Cerebellar cortex (tissue), 1 donor: ENCODE measurements at regions not wholly inside any gene's neighbourhood (a gene's known extent, or its start where the extent isn't known, plus 50 kb on each side); places are given as distances from the start of the nearest gene placed in this dataset.

Source experiments
- DNase-seq: peaks from one replicate; pipeline ENCODE4 v3.0.0-alpha.2; 2015; ENCODE audit warnings: low spot score

DNA sequence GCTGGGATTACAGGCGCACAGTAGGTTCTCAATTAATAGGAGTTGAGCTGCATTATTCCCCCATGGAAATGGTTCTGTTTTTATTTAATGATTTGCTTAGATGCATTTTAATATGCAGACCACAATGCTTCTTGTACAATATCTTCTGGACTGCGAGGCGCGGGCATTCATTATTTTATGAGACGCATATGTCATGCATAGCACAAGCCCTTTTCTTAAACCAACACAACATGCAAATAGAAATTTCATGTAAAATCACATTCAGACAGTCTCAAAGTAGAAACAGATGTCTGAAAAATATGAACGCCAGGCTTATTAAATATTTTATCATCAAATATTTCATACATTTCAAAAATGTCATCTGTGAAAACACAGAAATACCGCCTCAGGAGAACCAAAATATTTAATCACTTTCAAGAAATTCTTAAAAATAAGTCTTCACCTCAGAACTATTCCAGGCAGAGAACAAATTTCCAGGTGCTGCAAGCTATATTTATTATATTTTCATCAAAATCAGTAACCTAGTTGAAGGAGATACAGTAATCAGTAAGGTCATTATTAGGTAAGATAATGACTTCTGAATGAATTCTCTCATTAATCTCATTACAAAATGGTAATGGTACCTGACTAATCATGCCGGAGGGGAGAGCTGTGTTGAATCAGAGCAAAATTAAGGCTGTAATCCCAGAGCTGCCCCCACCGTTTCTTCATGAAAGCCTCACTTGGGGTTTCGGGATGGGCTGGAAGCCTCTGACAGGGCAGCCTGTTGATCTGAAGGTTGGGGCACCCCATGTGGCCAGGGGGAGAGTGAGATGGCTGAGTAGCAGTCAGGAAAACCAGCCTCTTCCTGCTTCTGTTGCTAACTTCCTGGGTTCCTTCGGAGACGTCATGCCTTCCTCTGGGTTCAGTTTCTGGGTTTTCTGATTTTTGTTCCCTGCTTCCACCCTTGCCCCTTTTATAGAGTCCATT lies 133.9 kb upstream of the ZNF618 start:
- DNase-seq: no peak

DNA sequence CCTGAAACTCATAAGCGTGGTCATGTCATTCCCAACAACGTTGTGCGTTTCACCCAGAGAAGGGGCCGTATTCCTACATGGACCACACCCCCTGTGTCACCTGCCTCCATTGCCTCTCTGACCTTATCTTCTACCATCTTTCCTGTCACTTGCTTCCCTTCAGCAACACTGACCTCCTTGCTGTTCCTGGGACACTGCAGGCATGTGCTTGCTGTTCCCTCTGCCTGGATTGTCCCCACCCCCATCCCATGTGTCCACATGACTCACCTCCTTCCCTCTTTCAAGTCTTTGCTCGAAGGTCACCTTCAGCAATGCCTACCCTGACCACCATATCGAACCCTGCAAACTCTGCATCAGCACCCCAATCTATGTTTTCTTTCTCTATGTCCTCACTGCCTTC lies 133.2 kb upstream of the ZNF618 start:
- DNase-seq: no peak

DNA sequence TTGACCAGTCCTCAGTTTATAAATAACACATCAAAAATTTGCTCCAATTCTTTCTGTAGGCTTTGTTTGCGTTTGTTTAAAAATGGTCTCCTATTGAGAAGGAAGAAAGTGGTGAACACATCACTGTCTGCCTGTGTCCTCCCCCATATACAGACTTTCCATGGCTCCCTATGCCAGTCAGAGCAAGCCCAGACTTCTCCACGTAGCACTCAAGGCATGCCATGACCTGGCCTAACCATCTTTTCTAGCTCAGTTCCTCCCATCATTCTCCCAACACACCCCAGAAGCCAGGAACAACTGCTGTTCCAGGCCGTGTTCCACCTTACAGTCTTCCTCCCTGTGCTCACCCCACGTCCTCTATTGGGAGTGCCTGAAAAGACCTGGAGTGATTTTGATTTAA lies 129.6 kb upstream of the ZNF618 start:
- DNase-seq: no peak

DNA sequence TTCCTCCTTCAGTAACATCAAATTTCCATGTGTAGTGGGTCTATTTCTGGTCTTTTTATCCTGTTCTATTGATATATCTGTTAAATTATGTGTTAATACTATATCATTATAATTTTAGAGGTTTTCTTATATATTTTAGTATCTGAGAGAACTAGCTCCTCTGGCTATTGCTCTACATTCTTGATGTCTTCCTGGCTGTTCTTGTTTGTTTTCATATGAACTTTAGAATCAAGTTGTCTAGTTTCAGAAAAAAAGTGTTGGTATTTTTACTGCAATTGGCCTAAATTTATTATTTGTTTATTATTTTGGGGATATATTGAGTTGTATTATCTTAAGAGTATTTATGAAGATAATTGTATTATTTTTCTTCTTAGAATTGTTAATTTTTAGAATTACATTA lies 128.0 kb upstream of the ZNF618 start:
- DNase-seq: no peak

DNA sequence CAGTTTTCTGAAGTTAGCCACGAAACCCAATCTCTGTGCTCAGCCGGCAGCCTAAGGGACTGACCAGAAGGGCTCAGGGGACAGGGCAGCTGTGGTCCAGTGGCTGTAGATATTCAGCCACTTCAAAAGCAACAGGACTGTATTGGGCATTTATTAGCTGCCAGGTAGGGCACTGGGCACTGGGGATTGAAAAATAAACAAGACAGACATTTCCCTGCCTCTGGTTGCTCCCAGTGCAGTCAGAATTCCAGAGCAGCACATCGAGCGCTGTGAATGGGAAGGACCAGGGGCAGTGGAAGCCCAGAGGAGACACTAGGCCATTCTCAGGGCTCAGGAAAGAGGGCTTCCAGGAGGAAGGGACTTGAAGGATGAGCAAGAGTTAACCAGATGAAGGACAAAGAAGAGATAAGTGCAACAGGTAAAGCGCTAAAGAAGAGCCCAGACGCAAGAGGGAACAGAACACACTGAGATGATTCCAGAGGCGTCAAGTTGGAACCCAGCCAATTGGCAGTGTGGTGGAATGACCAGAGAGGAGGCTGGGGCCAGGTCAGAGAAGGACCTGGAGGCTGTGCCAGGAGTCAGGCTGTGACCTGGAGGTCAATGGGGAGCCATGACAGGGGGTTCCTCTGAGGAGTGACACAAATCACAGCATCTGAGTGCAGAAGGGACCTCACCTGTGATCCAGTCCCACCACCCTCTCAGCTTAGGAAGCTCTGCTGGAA lies 122.5 kb upstream of the ZNF618 start:
- no peak for DNase-seq

DNA sequence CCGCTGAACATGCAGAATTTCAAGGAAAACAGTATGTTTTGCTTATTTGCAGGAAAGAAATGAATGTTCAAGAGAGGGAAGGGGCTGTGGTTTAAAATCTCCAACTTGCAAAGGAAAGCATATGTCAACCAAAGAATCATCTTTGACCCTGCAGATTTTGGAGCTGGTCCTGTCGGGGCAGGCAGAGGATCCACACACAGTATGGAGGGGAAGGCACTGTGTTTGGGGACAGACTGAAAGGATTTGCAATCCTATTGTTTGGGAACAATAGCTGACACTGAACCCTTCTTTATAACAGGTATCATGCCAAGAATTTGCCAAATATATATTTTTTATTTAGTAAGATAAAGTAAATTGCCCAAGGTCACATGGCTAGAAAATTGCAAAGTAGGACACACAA lies 121.4 kb upstream of the ZNF618 start:
- DNase-seq: no peak

DNA sequence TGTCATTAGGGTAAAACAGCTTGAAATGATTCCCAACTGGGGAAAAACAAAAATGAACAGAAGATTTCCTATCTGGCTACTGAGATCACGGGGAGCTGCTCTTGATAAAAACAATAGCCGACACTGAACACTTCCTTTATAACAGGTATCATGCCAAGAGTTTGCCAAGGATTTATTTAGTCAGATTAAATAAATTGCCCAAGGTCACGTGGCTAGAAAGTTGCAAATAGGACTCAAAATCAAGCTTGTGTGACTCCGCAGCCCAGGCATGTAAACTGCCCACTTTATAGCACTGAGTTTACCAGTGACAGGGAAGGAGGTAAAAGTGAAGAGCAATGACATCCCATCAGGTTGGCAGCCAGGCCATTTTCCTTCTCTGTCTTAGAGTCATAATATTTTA lies 120.7 kb upstream of the ZNF618 start:
- DNase-seq: no peak

DNA sequence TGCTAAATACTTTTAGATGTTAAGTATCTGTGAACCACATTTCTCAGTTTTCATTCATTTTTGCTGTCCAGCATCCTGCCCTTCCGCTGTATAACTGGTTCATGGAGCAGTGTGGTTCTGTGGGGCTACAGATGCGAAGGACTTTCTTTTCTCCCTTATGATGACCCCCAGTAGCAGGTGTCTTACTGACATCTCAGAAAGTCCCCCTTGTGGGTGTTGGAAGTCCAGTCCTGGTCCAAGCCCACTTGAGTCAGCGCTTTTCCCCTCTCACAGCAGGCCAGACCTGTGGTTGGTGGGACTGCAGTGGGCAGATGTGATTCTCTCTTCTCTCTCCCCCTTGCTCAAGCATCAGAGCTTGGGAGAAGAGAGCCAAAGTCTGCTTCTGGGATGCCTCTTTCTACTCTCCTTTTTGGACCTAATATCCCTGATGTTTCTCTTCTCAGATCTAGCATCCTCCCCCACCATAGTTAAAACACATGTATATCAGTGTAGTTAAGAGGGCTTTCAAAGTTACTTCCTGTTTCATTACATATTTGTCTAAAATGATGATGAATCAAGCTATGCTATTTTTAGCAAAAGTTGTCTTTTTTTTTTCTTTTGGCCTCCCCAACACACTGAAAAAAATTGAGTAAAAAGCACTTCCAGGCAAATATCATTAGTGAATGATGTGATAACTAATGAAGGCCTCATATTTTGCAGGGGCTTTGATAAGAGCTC lies 119.5 kb upstream of the ZNF618 start:
- DNase-seq: no peak

DNA sequence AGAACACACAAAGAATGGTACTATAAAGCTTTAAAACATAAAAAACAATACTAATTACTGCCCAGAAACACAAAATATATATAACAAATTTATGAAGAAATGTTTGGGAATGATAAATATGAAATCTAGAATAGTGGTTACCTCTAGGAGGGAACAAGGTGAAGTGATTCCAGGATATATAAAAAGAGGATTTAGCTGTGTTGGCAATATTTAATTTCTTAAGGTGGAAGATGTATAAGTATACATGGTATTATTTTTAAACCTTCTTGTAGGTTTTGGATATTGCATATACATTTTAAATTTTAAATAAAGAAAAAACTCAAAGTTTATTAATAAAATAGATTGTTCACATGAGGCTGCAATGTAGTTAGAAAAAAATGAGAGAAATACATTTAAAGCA lies 112.7 kb upstream of the ZNF618 start:
- no peak for DNase-seq

DNA sequence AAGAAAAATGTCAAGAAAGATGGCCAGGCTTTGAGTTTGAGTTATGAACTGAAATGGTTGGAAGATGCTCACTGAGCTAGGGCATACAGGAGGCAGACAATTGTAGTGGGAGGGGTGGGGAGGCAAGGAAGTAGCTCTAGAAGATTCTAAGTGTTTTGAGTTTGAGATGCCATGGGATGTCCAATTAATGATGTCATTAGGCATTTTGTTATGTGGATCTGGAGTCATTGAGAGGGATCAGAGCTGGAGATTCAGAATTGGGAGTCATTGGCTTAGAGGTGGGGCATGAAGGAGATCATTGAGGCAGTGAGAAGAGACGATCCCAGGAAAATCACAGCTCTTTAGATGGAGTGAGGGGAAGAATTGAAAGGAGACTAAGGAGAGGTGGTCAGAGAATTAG lies 111.5 kb upstream of the ZNF618 start:
- DNase-seq: no peak

DNA sequence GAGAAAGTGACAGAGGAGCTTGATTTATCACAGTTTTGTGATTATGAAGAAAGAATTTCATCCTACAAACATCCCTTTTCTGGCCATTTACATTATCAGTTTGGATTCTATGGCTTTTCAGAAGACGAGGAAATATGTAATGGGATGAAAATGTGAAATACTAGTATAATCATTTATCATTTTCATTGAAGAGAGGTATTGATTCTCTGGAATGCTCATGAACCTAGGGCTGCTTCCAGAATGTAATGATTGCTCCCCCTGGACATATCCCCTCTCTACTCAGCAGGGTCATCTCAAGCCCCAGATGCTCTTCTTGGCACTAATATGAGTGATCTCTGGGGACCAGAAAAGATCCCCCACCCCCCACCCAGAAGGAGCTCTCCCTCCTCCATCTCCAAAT lies 106.7 kb upstream of the ZNF618 start:
- no peak for DNase-seq

DNA sequence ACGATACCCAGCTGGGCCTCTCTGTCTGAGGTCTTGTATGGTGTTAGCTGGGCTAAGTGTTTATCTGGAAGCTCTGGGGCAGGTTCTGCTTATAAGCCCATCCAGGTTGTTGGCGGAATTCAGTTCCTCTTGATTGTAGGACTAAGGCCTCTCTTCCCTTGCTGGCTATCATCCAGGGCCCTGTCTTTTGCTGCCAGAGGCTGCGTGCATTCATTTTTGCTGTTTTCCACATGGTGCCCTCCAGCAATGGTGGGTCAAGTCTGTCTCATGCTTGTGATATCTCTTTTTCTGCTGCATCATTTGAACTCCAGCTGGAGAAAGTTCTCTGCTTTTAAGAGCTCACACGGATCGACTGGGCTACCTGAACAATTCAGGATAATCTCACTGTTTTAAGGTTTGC lies 105.7 kb upstream of the ZNF618 start:
- no peak for DNase-seq

DNA sequence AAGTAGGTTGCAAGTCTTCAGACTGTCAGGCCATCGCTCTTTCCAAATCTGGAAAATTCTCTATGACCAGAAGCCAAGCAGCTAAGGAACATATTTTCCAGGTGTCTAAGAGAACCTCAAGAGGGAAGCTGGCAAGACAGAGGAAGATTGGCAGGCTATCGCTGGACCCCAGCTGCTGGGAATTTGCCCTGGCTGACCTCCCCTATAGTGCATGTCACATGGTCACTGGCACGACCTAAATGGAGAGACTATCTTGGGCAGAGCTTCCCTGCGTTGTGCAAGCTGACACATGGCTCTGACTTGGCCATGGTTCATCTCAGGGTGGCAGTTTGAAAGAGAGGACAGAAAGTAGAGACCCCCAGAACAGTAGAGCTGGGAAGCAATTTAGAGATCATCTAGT lies 104.9 kb upstream of the ZNF618 start:
- no peak for DNase-seq

DNA sequence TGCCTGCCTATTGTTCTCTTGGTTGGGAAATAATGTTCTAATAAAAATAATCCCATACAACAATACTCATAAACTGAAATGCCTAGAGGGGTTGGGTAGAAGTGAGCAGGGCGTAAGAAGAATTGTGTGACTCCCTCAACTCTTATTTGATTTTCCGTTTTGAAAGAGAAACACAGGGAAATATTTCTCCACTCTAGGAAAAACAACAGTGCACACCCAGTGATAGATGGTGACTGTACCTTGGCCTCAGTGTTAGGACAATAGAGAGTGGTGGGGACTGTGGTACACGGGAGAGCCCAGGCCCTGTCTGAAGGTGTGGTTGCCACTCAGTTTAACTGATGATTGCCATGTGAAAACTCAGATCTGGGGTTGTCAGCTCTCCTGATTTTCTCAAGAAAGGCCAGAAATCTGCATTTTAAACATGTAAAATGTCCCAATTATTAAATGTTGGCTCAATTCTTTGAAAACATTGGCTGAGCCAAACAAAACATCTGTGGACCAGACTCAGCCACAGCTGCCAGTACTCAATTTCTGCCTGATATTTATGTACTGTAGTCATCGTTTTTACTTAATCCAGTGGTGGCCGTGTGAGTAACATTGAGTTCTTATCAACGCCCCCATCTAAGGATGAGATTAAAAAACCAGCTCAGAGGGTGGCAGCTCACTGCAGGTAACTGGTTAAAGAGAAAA lies 103.8 kb upstream of the ZNF618 start:
- DNase-seq: no peak

DNA sequence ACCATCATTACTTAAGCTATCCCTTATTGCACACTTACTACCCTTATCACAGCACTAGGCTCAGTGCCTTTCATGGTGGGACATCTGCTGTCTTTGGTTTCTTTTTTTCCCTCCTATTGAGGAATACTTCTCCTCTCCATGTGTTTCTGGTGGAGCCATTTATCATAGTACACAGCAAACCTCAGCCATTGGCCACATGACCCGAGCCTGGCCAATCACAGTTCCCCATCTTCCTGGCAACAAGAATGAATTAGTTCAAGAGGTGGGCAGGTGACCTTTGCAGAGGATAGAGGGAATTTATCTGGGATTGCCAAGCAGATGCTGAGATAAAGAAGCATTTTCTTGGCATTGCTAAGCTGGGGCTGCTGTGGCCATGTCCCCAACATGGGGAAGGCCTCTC lies 101.1 kb upstream of the ZNF618 start:
- no peak for DNase-seq

DNA sequence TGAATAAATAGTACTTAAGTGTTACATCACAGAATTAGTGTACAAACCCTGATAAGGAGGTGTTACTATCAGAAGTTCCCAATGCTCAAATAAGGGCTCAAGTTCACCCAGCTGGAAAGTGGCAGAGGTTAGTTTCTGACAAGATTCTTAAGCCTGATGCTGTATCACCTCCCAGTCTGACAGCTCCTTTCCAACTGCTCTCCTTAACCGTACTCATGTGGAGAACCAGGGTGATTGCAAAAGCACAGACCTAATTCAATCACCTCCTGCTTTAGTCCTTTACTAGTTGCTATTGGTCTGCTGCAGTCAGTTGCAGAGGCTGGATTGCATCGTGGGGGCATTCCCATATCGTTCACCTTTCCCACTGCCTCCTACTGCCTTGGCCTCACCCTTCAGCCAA lies 100.4 kb upstream of the ZNF618 start:
- DNase-seq: no peak

DNA sequence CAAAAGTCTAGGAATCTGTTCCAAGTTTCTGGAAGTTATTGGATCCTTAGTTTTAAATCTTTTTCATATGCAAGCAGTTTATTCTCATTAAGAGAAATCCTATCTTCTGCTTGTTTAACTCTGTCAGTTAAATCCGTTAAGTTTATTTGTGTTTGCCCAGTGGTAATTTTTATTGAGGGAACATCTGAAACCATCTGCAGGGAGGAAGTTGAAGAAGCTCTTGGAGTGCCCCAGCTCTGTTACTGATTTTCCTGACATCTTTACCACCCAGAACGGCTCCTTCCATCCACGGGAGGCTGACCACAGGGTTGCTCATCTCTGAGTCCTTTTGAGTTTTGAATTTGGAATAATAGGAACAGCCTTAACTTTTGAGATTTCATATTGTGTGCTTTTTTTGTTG lies 99.9 kb upstream of the ZNF618 start:
- no peak for DNase-seq

DNA sequence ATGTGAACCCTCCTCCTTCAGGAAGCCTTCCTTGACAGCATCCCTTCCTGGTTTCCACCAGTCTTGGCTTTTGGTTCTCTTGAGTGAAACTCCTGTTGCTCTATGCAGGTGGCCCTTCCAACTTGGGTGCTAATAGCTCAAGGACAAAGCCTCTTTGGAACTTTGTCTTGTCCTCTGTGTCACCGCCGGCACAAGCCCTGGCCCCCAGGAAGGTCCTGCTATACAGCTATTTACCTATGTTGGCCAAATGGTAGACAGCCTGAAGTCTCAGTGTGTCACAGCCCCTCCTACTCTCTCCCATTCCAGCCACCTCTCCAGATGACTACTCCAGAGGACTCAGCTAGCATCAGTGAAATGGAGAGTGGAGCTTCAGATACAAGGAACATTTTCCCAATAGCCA lies 94.7 kb upstream of the ZNF618 start:
- no peak for DNase-seq

DNA sequence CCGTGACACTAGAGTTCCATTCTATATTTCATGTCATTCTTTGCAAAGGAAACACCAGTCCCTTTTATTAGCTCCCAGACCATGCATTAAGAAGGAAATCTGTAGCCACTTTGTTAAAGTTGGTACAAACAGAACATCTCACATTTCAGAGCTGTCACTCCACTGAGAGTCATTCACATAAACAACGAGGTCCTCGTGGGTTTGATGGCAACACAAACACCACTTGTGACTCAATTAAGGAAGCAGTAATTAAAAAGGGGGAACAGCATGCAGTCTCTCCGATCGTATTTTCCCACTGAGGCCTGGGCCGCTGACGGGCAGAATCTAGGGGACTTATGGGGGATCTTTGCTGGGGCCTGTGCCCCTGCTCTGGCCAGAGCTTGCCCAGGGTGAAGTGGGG lies 94.2 kb upstream of the ZNF618 start:
- DNase-seq: no peak

DNA sequence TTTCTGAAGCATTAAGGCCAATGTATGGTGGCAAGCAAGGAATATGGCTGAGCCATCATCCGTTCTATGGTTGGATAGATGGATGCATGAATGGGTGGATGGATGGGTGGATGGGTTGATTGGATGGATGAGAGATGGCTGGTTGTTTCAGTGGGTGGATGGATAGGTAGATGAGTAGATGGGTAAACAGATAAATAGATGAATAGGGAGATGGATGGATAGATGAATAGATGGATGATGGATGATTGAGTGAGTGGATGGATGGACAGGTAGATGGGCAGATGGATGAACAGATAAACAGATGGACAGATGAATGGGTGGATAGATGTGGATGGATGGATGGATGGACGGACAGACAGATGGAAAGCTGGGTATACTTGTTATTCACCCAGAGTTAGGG lies 92.6 kb upstream of the ZNF618 start:
- DNase-seq: no peak

DNA sequence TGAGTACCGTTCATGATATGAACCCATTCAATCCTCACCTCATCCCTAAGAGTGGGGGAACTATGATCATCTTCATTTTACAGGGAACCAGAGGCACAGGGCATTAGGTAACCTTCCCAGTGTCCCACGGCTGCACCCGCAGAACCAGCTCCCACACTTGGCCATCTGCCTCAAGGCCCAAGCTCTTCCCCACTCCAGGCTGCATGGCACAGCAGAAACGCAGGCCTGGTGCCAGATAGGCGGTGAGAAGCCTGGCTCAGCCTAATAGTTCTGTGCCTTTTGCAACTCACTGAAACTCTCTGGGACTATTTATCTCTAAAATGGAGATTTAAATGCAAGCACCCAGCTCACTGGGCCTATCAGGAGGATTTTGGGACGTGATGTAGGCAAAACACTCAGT lies 90.8 kb upstream of the ZNF618 start:
- DNase-seq: peak; percentile 23

DNA sequence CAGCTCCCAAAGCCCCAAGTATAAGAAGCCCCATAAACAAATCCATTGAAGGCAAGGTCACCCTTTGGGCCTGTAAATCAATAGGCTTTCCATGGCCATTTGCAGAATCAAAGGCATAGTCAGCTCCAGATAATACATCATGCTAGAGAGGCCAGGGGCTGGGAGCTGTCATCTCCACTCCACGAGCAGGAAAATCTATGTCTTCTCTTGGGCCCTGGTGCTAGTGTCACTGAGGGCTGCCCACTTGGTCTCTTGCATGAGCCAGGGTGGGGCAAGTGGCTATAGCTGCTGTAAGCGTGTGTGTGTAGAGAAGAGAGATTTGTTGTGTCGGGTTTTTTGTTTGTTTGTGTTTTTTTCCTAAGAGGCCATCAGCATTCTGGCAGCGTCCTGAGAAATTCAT lies 90.0 kb upstream of the ZNF618 start:
- DNase-seq: no peak
